AG09319 (cell line): ENCODE measurements at regions not wholly inside any gene's neighbourhood (a gene's known extent, or its start where the extent isn't known, plus 50 kb on each side); places are given as distances from the start of the nearest gene placed in this dataset.

Source experiments
- DNase-seq: peaks from one replicate; pipeline ENCODE4 v3.0.0-alpha.2; 2010; ENCODE audit warnings: low read depth; ENCODE audit errors: extremely low read depth
- TF ChIP-seq, protein P1 (sequence below): IDR thresholded peaks from 2 replicates; pipeline ENCODE4 v1.5.1; 2011; ENCODE audit warnings: low read depth, mild to moderate bottlenecking, inconsistent platforms, low read length, moderate library complexity

DNA sequence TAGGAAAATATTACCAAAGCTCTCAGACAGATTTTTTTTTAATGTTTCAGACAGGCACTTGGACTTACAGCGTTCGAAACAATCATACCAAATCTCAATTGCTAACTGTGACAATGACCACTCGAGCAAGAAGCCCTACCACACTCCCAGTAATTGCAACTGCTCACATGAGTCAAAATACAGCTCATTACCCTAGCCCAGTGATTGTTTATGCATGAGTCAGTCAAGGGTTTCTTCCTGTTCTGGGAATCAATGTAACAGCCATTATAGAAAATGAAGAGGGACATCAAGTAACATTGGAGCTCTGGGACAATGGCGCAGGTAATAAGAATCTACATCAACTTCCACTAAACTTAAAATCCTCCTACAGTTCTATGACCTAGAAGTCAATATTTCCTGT is 56.1 kb upstream of the SH3GLB1 start:
- TF ChIP-seq, protein P1, sequence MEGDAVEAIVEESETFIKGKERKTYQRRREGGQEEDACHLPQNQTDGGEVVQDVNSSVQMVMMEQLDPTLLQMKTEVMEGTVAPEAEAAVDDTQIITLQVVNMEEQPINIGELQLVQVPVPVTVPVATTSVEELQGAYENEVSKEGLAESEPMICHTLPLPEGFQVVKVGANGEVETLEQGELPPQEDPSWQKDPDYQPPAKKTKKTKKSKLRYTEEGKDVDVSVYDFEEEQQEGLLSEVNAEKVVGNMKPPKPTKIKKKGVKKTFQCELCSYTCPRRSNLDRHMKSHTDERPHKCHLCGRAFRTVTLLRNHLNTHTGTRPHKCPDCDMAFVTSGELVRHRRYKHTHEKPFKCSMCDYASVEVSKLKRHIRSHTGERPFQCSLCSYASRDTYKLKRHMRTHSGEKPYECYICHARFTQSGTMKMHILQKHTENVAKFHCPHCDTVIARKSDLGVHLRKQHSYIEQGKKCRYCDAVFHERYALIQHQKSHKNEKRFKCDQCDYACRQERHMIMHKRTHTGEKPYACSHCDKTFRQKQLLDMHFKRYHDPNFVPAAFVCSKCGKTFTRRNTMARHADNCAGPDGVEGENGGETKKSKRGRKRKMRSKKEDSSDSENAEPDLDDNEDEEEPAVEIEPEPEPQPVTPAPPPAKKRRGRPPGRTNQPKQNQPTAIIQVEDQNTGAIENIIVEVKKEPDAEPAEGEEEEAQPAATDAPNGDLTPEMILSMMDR, result no peak
- peak; percentile 11 for DNase-seq

DNA sequence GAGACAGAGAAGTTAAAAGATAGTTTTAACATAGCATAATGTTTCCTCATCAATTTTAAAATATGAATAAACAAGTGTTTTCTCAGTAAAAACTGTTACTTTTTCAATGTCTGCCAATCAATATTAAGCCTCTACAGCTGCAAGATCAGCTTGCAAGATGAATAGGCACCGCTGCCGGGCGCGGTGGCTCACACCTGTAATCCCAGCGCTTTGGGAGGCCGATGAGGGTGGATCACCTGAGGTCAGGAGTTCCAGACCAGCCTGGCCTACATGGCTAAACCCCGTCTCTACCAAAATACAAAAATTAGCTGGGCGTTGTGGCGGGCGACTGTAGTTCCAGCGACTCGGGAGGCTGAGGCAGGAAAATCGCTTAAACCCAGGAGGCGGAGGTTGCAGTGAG is 54.8 kb upstream of the SH3GLB1 start:
- TF ChIP-seq, protein P1, result no peak
- DNase-seq, result no peak

DNA sequence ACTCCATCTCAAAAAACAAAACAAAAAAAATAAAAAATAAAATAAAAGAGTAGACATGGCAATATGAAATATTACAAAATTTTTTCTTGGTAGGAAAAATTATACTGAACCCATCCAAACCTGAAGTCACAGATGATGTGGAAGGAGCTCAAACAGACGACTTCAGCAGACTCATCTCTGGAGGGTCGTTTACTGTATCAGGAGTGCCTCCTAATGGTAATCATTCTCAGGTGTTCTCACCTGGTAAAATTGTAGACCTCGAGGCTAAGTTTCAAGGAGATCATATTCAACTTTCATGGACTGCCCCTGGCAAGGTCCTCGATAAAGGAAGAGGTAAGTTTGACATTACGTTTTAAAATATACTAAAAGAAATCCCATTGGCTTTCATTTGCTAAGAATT is 54.3 kb upstream of the SH3GLB1 start:
- DNase-seq, result no peak
- TF ChIP-seq, protein P1, result no peak
